WERI-Rb-1 (cell line): ENCODE measurements at regions not wholly inside any gene's neighbourhood (a gene's known extent, or its start where the extent isn't known, plus 50 kb on each side); places are given as distances from the start of the nearest gene placed in this dataset.

ENCODE experiments used
- DNase-seq: peaks from one replicate; pipeline ENCODE4 v3.0.0-alpha.2; 2020
- H3K27ac ChIP-seq: fragments of 250-450 bp; sonication (Bioruptor Pico); 2 replicates; pipeline ENCODE4 v1.5.1; 2020; ENCODE audit warnings: mild to moderate bottlenecking, moderate library complexity
- H3K27me3 ChIP-seq: fragments of 250-450 bp; sonication (Bioruptor Pico); 2 replicates; pipeline ENCODE4 v1.5.1; 2021; ENCODE audit warnings: mild to moderate bottlenecking, low read depth, moderate library complexity; ENCODE audit not compliant: insufficient read depth, severe bottlenecking
- H3K36me3 ChIP-seq: fragments of 250-450 bp; sonication (Bioruptor Pico); 2 replicates; pipeline ENCODE4 v1.5.1; 2020; ENCODE audit warnings: mild to moderate bottlenecking, moderate library complexity
- H3K4me3 ChIP-seq: 2 replicates; pipeline ENCODE4 v1.5.1; 2011; ENCODE audit warnings: low read depth, mild to moderate bottlenecking, control low read depth, low read length
- H3K9me3 ChIP-seq: fragments of 250-450 bp; sonication (Bioruptor Pico); 2 replicates; pipeline ENCODE4 v1.5.1; 2021; ENCODE audit warnings: mild to moderate bottlenecking, moderate library complexity; ENCODE audit not compliant: severe bottlenecking
- CTCF ChIP-seq: IDR thresholded peaks from 2 replicates; pipeline ENCODE4 v1.5.1; 2011; ENCODE audit warnings: low read depth, mild to moderate bottlenecking, control low read depth, inconsistent platforms, low read length

GRCh38 chr22:49158741-49159564, 668.7 kb downstream of the BRD1 start:
- no peak for TF ChIP-seq CTCF
- DNase-seq: no peak
- Histone ChIP-seq H3K27me3 (no peaks in the 10 kb centered on the region), H3K9me3 (no peaks in the 10 kb centered on the region), H3K36me3 (no peaks in the 10 kb centered on the region), H3K4me3 (no peak overlapping the region), H3K27ac (no peak overlapping the region)

GRCh38 chr22:49157529-49158339, 669.9 kb downstream of the BRD1 start:
- H3K9me3 ChIP-seq: no peaks in the 10 kb centered on the region
- no peaks in the 10 kb centered on the region for H3K27me3 ChIP-seq
- TF ChIP-seq CTCF: no peak
- no peak overlapping the region for H3K27ac ChIP-seq
- no peaks in the 10 kb centered on the region for H3K36me3 ChIP-seq
- H3K4me3 ChIP-seq: no peak overlapping the region
- no peak for DNase-seq

- DNase-seq: peak; percentile 35
- Histone ChIP-seq H3K36me3 (no peaks in the 10 kb centered on the region), H3K27me3 (no peaks in the 10 kb centered on the region), H3K27ac (no peak overlapping the region), H3K9me3 (no peaks in the 10 kb centered on the region), H3K4me3 (no peak overlapping the region)
- TF ChIP-seq CTCF: no peak
Observed at GRCh38 chr22:49156662-49157285, 670.9 kb downstream of the BRD1 start.

GRCh38 chr22:49155770-49156580, 671.7 kb downstream of the BRD1 start:
- H3K27ac ChIP-seq: no peak overlapping the region
- no peaks in the 10 kb centered on the region for H3K9me3 ChIP-seq
- H3K4me3 ChIP-seq: no peak overlapping the region
- H3K27me3 ChIP-seq: no peaks in the 10 kb centered on the region
- no peaks in the 10 kb centered on the region for H3K36me3 ChIP-seq
- TF ChIP-seq CTCF: no peak
- DNase-seq: no peak

GRCh38 chr22:49155039-49155769, 672.5 kb downstream of the BRD1 start:
- Histone ChIP-seq H3K27ac (no peak overlapping the region), H3K36me3 (no peaks in the 10 kb centered on the region), H3K27me3 (no peaks in the 10 kb centered on the region), H3K4me3 (no peak overlapping the region), H3K9me3 (no peaks in the 10 kb centered on the region)
- DNase-seq: no peak
- TF ChIP-seq CTCF: no peak
